Iris pigment epithelial cell (primary cell): ENCODE measurements at regions not wholly inside any gene's neighbourhood (a gene's known extent, or its start where the extent isn't known, plus 50 kb on each side); places are given as distances from the start of the nearest gene placed in this dataset.

ENCODE experiments used
- DNase-seq: peaks from one replicate; pipeline ENCODE4 v3.0.0-alpha.2; 2011; ENCODE audit warnings: low read depth

DNA sequence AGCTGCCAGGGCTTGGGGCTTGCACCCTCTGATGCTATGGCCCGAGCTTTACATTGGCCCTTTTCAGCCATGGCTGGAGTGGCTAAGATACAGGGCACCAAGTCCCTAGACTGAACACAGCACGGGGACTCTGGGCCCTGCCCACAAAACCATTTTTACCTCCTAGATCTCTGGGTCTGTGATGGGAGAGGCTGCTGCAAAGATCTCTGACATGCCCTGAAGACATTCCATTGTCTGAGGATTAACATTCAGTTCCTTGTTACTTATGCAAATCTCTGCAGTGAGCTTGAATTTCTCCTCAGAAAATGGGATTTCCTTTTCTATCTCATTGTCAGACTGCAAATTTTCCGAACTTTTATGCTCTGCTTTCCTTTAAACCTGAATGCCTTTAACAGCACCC, 337.0 kb upstream of the SMC2 start:
- DNase-seq, result no peak

DNA sequence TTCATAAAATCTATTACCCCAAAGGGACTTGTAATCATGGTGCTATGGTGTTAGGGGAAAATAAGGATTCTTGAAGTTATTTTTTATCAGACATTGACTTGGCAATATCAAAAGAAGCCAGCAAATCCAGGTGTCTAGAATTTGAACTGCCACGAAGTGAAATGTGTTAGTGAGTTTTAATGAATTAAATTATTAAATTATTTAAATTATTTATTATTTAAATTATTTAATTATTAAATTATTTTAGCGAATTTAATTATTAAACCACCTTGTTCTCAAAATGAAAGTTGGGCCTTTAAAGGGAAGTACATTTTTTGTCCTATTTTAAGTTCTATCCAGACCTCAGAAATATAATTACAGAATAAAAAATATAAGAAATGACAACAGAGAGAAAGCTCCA, 332.6 kb upstream of the SMC2 start:
- no peak for DNase-seq

DNA sequence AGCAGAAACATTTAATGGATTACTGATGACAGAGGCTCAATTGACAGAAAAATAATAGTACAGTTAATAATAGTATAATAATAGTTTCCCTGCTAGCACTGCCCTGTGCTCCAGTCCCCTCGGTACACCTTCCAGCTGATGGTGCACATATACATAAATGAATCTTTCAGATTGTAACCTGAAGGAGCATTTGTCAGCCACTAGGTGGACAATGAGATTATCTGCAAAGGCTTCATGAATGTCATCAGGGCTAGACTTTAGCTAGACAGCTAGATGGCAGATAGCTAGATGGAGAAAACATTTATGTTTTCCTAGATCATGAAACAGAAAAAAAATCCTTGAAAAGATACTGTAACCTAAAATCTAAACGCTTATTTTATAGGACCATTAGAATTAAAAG, 304.4 kb upstream of the SMC2 start:
- peak; percentile 47 for DNase-seq

- peak; percentile 96 for DNase-seq
Measured at GRCh38 chr9:103798620-103799019, 295.5 kb upstream of the SMC2 start.

- no peak for DNase-seq
Measured at GRCh38 chr9:103799959-103800358, 294.1 kb upstream of the SMC2 start.

- peak; percentile 93 for DNase-seq
Measured at GRCh38 chr9:103802068-103802467, 292.0 kb upstream of the SMC2 start.

DNA sequence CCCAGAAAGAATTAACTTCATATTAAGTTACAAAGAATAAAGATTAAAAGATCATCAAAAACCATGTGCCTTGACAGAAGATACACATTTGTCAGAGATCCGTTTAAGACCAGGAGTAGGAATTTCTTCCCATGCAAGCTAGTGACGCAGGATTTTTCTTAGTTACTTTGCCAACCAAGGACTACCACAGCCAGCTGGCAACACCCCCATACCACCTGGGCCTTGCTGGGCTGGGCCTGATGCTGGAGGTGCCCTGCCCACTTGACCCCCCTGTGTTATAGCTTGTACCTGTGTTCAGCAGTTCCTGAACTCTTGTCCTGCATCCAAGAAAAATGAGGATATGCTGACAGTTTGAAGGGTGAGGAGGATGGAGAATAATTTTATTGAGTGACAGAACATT, 290.9 kb upstream of the SMC2 start:
- no peak for DNase-seq

- peak; percentile 93 for DNase-seq
Measured at GRCh38 chr9:103804077-103804735, 289.9 kb upstream of the SMC2 start.

DNA sequence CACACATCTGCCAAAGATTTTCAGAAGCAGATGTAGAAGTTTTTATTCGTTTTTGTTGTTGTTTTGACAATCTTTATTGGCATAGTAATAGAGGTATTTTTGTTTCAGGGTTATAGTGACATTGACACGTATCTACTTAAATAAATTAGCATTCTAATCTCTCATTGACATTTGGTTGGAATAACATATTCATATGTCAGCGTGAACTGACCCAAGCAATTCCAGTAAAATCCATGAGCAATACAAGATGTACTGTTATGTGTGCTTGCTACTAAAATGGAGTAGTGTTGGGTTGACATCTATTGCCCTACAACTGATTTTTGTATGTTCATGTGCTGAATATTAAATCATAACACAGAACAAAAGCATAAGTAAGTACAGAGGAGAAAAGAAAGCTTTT, 284.4 kb upstream of the SMC2 start:
- DNase-seq, result no peak

DNA sequence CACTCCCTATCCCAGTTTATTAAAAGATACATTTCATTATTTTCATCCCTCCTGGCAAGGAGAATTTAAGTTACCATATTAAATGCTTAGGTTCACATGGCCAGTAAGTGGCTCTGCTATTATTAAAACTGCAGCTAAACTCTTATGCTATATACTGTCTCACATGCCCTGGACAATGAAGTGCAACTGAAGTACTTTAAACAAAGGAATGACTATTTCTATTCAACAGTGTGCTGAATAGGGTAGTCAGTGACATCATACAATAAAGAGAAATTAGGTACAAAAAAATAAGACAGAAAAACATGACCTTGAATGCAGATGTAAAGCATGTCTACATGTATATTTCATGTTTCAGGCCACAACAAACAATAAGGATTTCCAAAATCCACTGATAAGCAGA, 282.6 kb upstream of the SMC2 start:
- no peak for DNase-seq

- DNase-seq, result no peak
Measured at GRCh38 chr9:103816146-103816545, 278.0 kb upstream of the SMC2 start.

GRCh38 chr9:103819936-103820335, 274.2 kb upstream of the SMC2 start:
- no peak for DNase-seq

GRCh38 chr9:103821115-103821514, 273.0 kb upstream of the SMC2 start:
- DNase-seq, result no peak

- no peak for DNase-seq
Measured at GRCh38 chr9:103837940-103838339, 256.2 kb upstream of the SMC2 start.

- no peak for DNase-seq
Measured at GRCh38 chr9:103839197-103839596, 254.9 kb upstream of the SMC2 start.

DNA sequence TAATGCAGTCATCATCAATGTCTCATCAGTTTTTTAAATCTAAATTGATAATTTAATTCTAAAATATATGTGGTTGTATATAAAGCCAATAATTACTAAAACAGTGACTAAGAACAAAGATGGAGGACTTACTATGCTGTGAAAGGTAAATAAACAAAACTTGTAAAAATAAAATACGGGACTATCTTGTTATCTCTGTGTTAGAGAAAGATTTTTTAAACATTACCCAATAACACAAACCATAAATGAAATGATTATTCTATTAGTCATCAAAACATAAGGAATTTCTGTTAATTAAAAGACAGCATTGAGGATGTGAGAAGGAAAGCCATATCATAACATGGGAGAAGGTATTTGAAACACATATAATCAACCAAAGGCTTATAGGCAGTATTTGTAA, 226.2 kb upstream of the SMC2 start:
- peak; percentile 57 for DNase-seq

GRCh38 chr9:103872811-103873210, 221.3 kb upstream of the SMC2 start:
- no peak for DNase-seq

DNA sequence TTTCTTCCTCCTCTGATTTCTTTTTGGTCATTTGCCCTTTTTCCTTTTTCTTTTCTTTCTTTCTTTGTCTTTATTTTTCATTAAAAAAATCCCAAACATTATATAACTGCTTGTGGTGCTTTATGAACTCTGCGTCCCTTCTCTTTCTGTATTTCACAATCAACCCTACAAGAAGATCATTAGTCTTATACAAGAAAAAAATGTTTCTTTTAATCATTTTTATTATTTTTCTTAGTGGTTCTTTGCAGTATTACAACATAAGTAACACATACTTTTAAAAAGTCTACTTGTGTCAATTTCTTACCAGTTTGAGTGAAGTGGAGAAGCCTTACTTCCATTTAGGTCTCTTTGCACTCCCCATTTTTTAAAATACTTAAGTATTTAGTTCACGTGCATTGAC, 212.7 kb upstream of the SMC2 start:
- no peak for DNase-seq

GRCh38 chr9:103889989-103890388, 204.1 kb upstream of the SMC2 start:
- no peak for DNase-seq

GRCh38 chr9:103894184-103894583, 199.9 kb upstream of the SMC2 start:
- no peak for DNase-seq

DNA sequence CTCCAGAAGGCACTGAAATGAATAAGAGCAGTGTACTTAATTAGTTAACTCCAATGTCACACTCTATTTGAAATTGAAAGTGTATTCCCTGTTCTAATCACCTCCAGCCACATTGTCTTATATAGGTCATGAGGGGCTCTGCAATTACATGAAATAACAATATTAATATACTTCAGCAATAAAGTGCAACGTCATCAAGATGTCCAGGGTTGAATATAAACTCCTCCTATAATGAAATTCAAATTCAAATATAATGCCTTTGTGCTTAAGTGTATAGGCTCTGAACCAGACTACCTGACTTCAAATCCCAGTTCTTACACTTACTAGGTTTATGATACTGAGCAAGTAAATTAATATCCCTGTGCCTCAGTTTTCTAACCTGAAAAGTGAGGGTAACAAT, 195.6 kb upstream of the SMC2 start:
- no peak for DNase-seq

DNA sequence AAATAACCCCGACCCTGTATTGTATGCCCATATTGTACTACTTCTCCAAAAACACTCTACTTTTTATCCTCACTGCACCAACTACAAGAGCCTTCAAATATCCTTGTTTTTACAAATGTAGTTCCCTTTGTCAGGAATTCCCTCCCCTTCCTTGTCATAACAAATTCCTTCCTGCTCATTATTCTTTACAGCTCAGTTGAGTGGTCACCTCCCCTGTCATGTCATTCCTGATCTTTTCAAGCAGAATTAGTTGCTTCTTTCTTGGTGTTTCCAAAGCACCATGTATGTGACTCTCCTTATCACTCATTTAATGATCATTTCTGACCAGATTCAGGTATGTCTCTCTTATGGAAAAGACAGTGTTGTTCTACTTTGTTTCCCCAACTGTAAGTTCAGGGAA, 194.2 kb upstream of the SMC2 start:
- no peak for DNase-seq

- DNase-seq, result no peak
Measured at GRCh38 chr9:103900466-103900865, 193.6 kb upstream of the SMC2 start.

- DNase-seq, result no peak
Measured at GRCh38 chr9:103902263-103902662, 191.8 kb upstream of the SMC2 start.

DNA sequence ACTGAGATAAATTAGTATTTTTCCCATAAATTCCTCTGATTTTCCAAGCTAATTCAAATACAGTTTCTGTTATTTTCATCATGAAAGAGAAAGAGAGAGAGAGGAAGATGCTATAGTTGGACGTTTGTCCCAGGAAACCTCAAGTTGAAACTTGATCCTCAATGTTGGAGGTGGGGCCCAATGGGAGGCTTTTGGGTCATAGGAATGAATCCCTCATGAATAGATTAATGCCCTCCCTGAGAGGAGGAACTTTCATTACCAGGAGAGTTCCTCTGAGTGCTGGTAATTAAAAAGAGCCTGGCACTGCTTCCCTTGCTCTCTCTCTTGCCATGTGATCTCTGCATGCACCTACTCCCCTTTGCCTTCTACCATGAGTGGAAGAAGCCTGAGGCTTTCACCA, 189.9 kb upstream of the SMC2 start:
- no peak for DNase-seq
